Stimulated activated CD4-positive, alpha-beta T cell treated with anti-CD3 and anti-CD28 coated beads, Interleukin-4, amount 100 ng/mL, for 1 hour (primary cell): ENCODE measurements at regions not wholly inside any gene's neighbourhood (a gene's known extent, or its start where the extent isn't known, plus 50 kb on each side); places are given as distances from the start of the nearest gene placed in this dataset.

Experiments
- DNase-seq: peaks from one replicate; pipeline ENCODE4 v3.0.0-alpha.2; 2020

DNA sequence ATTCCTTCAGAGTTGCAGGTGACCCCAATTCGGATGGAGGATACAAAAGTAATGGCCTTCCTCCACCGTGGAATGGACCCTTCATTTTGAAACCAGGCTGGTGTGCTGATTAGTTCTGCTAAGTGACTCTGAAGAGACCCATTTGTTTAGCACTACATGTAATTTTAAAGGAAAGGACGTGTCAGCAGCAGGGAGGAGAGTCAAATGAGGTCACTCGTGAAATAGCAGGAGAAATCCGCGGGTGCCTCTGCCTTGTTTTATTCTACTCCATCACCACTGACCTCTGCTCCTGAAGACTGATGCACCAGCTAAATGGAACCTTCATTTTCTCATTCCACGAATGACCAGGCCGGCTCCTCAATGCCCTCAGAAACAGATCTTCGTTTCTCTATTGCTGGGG is 589.2 kb downstream of the CDH11 start:
- DNase-seq = no peak

- no peak for DNase-seq
Measured at GRCh38 chr16:64532117-64532516, 589.7 kb downstream of the CDH11 start.

- no peak for DNase-seq
Measured at GRCh38 chr16:64531401-64531800, 590.5 kb downstream of the CDH11 start.

DNA sequence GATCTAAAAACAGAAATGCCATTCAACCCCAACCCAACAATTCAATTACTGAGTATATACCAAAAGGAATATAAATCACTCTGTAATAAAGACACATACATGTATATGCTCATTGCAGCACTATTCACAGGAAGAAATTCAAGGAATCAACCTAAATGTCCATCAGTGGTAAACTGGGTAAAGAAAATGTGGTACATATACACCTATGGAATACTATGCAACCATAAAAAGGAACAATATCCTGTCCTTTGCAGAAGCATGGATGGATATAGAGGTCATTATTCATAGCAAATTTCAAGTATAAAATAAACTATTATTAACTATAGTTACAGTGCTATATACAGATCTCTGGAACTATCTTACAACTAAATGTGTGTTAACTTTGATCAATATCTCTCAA is 599.3 kb downstream of the CDH11 start:
- DNase-seq = no peak

DNA sequence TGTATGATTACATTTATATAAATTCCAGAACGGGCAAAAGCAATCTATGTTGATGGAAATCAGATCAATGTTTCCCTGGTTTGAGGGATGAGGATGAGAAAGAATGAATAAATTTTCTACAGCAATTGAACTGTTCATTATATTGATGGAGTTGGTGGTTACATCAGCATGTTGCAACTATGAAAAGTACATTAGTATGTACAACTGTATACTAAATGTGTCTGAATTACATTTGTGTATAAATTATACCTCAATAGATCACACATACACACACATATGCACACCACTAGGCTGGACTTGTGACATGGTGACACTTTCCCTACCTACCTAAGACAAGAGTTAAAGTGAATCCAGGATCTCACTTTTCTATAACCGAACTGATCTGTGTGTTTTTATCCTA is 608.0 kb downstream of the CDH11 start:
- no peak for DNase-seq

DNA sequence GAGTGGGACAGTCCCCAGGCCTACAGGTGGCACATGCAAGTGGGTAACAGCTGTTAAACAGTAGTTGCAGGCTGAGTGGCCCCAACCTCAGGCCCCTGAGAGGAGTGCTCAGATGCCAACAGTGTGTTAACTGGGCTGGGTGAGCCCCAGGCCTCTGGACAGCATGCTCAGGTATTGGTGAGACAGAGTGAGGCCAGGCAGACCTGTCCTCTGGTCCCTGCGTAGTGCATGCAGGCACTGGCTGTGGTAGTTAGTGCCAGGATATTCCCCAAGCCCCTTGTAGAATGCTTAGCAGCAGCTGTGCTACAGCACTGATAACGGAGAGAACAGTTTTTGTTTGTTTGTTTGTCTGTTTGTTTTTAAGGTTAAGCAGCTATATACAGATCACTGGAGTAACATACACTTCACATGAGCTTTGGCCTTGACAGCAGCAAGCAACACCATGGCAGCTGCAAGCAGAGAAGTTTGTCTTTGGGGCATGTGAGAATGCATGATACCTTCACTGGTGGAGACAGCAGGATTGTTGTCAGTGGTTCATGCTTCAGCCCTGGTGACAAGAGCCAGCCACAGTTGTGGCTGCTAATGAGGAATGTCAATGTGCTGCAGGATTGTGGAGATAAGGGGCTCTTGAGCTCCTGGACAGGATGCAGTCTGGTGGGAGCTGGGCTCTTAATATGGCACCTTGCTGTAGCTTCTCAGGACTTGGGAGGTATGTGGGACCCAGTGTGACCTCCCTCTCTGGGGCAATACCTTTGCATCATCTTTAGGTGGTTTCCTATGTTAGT is 614.4 kb downstream of the CDH11 start:
- DNase-seq = no peak

- no peak for DNase-seq
Measured at GRCh38 chr16:64499211-64499610, 622.7 kb downstream of the CDH11 start.

- DNase-seq = no peak
Measured at GRCh38 chr16:64498363-64498762, 623.5 kb downstream of the CDH11 start.

GRCh38 chr16:64493709-64494108 is 628.2 kb downstream of the CDH11 start:
- no peak for DNase-seq

- DNase-seq = no peak
Measured at GRCh38 chr16:64489449-64489848, 632.4 kb downstream of the CDH11 start.

GRCh38 chr16:64486561-64486960 is 635.3 kb downstream of the CDH11 start:
- no peak for DNase-seq

DNA sequence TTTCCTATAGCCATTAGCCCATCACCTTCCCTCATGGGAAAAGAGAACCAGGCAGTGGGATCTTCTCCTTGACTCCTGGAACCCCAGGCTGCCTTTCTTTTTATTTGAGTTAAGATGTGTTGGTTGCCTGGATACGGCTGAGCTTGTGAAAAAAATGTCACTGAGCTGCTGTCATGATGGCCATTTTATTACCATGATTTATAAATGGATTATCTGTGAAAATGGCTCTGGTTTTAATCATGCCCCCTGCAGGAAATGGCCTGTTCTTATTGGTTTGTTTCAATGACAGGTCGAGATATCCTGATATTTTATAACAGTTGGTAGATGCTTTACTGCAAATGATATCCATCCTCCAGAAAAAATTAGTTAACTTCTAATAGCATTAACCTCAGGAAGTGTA is 640.4 kb downstream of the CDH11 start:
- DNase-seq = no peak

DNA sequence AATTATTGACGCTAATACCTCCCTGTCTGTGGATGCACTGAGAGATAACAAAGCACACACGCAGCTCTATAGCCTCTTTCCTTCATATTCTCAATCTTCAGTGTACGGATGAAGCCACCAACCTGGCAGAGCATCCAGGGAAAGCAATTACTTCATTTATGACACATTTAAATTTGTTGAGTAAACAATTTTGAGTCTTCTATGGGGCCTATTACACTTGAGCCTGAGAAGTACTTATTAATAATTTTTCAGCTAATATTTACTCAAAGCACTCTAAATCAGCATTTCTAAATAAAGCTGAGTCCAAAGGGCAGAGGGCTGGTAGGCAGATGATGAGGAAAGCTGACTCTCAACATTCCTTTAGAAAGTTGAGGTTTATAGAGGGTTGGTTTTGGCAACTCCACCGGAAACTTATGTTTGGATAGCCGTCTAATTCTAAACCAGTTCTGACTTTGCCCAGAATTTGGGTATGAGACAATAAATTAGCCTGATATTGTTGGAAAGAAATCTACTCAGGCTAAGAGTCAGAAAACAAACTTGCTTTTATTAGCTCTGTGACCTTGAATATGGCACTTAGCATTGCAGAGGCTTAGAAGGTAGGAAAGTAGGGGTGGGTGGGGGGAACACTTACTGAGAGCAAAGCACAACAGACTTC is 643.5 kb downstream of the CDH11 start:
- no peak for DNase-seq

DNA sequence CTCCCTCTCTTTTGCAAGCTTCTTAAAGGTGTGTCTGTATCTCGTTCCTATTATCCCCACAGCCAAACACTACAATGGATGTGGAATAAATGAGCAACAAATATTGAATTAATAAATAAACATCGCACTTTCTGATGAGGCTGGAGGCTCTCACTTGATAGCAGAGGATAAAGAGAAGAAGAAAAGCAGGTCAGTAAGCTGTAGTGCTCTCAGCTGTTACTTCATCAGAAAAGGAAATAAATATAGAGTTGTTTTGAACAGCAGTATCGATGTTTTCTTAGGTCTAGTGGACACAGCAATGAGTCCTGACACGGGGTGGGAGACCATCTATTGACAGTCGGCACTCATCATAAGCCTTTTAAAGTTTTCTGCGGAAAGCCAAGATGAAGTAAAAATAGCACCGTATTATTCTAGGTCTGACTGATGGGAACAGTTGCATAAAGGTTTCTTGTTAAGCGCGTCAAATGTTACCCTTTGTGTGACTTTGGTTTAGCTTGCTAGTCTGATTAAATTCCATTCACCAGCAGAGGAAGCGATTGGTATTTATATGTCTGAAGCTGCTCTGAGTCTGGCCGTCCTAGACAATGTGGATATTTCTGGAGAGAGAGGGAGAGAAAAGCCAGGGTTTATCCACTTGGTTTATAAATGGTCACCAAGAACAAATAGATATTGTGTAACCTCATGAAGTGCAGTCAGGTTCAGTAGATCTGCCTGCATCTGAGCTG is 646.1 kb downstream of the CDH11 start:
- DNase-seq = no peak

GRCh38 chr16:64470916-64471315 is 650.9 kb downstream of the CDH11 start:
- DNase-seq = no peak

DNA sequence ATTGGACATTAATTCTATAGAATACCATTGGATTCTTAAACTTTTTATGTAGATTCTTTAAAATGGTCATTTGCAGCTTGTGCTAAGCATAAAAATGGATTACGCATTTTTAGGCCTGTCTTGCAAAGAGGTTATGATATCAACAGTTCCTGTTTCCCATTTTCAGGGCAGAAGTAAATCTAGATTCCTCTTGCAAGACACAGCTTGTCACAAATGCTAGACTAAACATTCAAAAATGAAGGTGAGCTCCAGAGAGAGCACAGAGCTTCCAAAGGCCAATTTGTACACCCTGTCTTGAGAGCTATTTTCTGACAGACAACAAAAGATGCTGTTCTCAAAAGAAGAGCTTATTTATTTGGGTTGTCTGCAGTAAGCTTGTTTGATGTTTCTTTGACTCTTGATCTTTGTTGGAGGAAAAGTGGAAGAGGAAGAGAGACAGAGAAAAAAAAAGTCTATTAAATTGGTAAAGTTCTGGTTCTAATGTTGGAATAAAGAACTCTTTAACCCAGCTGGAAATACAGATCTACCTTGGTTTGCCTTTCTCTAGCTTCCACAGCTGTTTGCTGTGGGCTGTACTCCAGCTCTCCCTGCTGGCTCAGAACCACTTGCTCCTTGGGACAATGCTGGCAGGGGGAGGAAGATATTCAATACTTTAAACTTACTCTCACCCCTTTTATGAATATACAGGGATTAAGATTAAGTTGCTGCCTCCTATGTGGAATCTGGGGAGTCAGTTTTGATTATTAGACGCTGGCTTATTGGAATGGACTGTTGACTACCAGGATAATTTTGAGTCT is 651.8 kb downstream of the CDH11 start:
- no peak for DNase-seq

DNA sequence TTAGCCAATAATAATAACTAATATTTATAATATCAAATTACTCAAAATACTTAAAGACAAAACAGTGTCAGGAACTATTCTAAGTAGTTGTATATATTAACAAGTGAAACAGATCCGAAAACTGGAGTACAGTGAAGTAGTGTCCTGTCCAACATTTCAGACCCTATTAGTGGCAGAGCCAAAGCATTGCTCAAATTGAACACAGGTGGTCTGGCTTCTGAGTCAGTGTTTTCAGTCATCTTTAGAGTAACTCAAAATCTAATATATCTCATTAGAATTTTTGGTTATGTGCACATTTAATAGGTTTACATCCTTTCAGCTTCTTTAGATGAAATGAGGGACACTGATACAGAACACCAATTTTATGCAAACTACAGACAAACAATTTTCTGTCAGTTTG is 652.5 kb downstream of the CDH11 start:
- DNase-seq = no peak

DNA sequence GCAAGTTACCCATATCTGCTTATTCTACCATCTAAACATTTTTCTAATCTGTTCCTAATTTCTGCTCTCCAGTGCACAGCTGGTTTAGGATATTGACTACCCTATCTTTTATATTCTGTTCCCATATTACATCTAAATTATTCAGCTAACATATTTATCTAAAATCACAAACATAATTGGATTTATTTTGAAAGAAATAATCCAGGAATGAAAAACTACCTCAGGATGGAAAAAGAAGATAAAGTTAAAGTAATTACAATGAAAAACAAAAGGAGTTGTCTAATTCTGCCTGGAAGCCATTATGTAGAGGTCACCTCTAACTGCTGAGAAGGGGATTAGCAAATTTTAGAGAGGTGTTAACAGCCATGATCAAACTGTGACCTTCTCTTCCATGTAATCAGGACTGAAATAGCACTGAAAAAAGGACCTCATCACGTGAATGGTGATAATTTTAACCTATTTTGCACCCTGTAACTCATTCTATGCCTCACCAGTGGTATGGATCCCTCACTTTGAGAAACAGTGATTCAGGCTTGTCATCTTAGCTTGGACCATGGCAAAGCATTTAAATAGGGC is 653.3 kb downstream of the CDH11 start:
- DNase-seq = no peak

DNA sequence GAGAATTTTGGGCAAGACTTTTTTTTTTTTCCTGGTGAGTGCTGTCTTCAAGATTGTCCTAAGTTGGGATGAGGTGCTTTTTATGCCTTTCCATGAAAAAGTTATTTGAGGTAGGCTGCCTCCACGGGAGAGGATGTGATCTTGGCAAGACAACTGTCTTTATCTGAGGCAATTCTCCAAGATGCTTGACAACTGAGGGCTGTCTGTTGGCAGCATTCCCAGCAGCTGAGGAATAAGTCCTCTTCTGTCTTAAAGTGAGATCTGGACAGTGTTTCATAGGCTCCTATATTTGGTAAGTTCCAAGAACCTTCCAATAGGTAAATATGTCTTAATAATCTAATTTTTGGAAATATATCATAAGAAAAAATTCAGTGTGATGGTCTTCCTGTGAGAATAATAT is 662.0 kb downstream of the CDH11 start:
- no peak for DNase-seq

DNA sequence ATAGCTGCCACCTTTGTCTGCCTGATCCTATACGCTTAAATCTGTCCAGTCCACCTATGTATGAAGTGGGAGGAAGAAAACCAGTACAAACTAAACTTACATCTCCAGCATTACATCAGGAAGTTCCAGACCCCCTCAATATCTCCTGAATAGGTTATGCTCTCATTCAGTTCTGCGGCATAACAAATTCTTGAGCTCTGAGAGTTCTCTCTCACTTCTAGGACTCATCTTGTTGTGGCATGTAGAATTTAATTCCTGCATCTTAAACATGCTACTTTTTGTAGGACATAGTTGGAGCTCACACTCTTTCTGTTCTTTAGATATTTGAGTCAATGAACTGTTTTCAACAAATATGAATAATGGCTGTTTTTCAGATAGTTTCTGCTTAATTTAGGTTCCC is 662.5 kb downstream of the CDH11 start:
- no peak for DNase-seq

- DNase-seq = no peak
Measured at GRCh38 chr16:64455275-64455674, 666.6 kb downstream of the CDH11 start.

DNA sequence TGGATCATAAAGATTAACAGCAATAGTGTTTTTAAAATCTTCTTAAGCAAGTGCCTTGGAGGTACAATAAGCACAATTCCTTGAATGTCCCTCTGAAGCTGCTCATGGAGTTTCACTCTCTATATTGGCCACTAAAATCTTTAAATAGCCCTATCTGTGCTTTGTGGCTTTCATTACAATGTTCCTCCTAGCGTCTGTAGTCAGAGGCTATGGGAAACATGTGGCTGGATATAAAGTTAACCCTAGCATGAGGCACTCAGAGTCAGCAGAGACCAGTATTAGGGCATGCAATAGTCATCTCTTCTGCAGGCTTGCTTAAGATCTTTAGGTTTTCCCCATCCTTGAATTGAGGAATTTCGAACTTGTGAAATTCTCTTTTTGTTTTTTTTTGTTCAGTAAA is 668.2 kb downstream of the CDH11 start:
- DNase-seq = no peak

GRCh38 chr16:64452446-64452845 is 669.4 kb downstream of the CDH11 start:
- DNase-seq = no peak
